Esophagus (tissue), 2 donors: ENCODE measurements at regions not wholly inside any gene's neighbourhood (a gene's known extent, or its start where the extent isn't known, plus 50 kb on each side); places are given as distances from the start of the nearest gene placed in this dataset.
"Not testable (repeated sequence)": the region's sequence is repeated elsewhere in the genome, so short reads cannot be mapped to it uniquely, and the experiment has no call there.

Experiments
- H3K27ac ChIP-seq, 2 donors: one replicate each; pipeline ENCODE4 v1.5.1; 2013; ENCODE audit warnings: low read depth in 2 of 2, mild to moderate bottlenecking in 2 of 2, inconsistent platforms in 1 of 2, low read length in 1 of 2, moderate library complexity in 1 of 2
- H3K27me3 ChIP-seq, 2 donors: one replicate each; pipeline ENCODE4 v1.6.1; 2013; ENCODE audit warnings: low read length in 2 of 2, control low read depth in 1 of 2, mild to moderate bottlenecking in 1 of 2; ENCODE audit not compliant: insufficient read depth in 2 of 2, control insufficient read depth in 1 of 2
- H3K36me3 ChIP-seq, 2 donors: one replicate each; pipeline ENCODE4 v1.6.1; 2013; ENCODE audit warnings: low read length in 1 of 2; ENCODE audit not compliant: control insufficient read depth in 2 of 2, insufficient read depth in 2 of 2
- H3K4me1 ChIP-seq, 2 donors: one replicate each; pipeline ENCODE4 v1.6.1; 2013; ENCODE audit warnings: low read length in 1 of 2; ENCODE audit not compliant: control insufficient read depth in 2 of 2, insufficient read depth in 2 of 2
- H3K4me3 ChIP-seq, 2 donors: one replicate each; pipeline ENCODE4 v1.5.1; 2013; ENCODE audit warnings: low read length in 2 of 2, mild to moderate bottlenecking in 2 of 2, low read depth in 1 of 2, moderate library complexity in 1 of 2
- H3K9me3 ChIP-seq, 2 donors: one replicate each; pipeline ENCODE4 v1.6.1; 2013; ENCODE audit warnings: mild to moderate bottlenecking in 2 of 2, low read depth in 1 of 2, low read length in 1 of 2, moderate library complexity in 1 of 2; ENCODE audit not compliant: control insufficient read depth in 2 of 2, insufficient read depth in 1 of 2
- WGBS, 2 donors: extraction: QIAGEN DNeasy Blood & Tissue Kit; methylation state at CpG; one replicate each; pipeline ENCODE4 v1.1.7; 2013; 5-methylcytosine and 5-hydroxymethylcytosine counted together
- donor health status: healthy with polysubstance abuse.
- donor health status: Bipolar disorder and iron deficiency.

DNA sequence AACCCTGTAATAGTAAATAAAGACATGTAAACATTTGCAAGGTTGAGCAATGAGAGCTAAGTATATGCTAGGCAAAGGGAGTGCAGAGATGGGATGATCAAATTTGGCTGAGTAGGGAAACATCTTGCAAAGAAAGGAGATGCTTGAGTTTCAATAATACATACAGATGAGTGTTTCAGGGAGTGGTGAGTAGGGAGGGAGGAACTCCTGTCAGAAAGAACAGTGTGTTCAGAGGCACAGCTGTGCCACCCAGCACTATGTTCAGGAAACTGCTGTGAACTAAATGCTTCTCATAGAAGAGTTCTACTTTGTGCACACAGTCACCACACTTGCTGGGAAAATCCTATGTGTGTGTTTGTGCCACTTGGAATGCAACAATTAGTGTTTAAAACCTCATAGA lies 1077.1 kb downstream of the UQCRFS1 start:
- Histone ChIP-seq H3K27me3 (no peaks in the 10 kb centered on the region), H3K4me3 (no peak overlapping the region), H3K27ac (no peak overlapping the region), H3K4me1 (no peaks in the 10 kb centered on the region), H3K36me3 (no peaks in the 10 kb centered on the region), H3K9me3 (peaks cover 0 to 8% of the 10 kb centered on the region in 2 donors)

DNA sequence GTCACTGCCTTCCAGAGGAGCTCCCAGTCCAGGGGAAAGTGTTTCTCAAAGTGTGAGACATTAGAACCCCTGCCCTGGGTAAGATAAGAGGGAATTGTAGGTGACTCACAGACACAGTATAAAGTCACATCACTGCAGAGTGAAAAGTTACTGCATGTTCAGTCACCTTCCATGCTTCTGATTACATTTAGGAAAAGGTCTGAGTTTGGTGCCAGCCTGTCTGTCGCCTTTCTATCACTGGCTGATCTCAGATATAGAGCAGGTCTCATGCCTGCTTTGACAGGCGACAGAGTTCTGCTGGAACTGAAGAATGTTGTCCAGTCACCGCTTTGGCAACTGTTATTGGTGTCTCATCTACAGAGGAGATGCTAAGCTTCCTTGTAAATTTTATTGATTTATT lies 1078.6 kb downstream of the UQCRFS1 start:
- Histone ChIP-seq H3K4me1 (no peaks in the 10 kb centered on the region), H3K27ac (no peak overlapping the region), H3K36me3 (no peaks in the 10 kb centered on the region), H3K9me3 (peaks cover 0 to 5% of the 10 kb centered on the region in 2 donors), H3K27me3 (no peaks in the 10 kb centered on the region), H3K4me3 (no peak overlapping the region)
- WGBS, 2 donors = 87% methylated on average over 3 of the region's 3 CpGs

DNA sequence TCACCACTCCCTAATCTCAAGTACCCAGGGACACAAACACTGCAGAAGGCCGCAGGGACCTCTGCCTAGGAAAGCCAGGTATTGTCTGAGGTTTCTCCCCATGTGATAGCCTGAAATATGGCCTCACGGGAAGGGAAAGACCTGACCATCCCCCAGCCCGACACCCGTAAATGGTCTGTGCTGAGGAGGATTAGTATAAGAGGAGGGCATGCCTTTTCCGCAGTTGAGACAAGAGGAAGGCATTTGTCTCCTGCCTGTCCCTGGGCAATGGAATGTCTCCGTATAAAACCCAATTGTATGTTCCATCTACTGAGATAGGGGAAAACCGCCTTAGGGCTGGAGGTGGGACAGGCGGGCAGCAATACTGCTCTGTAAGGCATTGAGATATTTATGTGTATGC lies 1082.1 kb downstream of the UQCRFS1 start:
- H3K9me3 ChIP-seq, H3K4me3 ChIP-seq, H3K4me1 ChIP-seq, H3K27me3 ChIP-seq, H3K36me3 ChIP-seq, H3K27ac ChIP-seq: not testable (repeated sequence)
- 48 to 52% methylated on average over 7 to 8 of the region's 8 CpGs for WGBS, 2 donors

DNA sequence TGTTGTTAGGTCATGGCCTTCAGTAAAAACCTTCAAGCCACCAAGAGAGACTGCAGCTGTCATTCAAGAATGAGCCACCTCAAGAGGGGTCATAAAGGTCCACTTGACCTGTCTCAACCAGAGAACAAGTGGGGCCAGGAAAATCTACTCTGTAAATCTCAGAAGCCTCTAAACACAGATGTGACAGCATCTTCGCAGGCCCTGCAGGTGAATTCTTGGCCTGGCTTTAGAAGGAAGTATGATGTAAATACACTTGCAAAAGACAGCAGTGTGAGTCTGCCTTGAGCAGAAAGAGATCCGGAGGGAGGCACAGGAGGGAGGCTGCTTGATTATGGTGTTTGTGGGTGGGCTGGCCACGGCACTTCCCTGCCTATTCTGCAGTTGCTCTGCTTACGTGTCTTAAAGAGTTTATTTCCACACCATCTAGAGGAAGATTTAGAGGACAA lies 1082.9 kb downstream of the UQCRFS1 start:
- H3K4me3 ChIP-seq = no peak overlapping the region
- H3K36me3 ChIP-seq = no peaks in the 10 kb centered on the region
- no peaks in the 10 kb centered on the region for H3K27me3 ChIP-seq
- no peaks in the 10 kb centered on the region for H3K4me1 ChIP-seq
- H3K9me3 ChIP-seq = peaks cover 0 to 3% of the 10 kb centered on the region in 2 donors
- WGBS, 2 donors = 59 to 62% methylated on average over 4 of the region's 4 CpGs
- H3K27ac ChIP-seq = no peak overlapping the region

DNA sequence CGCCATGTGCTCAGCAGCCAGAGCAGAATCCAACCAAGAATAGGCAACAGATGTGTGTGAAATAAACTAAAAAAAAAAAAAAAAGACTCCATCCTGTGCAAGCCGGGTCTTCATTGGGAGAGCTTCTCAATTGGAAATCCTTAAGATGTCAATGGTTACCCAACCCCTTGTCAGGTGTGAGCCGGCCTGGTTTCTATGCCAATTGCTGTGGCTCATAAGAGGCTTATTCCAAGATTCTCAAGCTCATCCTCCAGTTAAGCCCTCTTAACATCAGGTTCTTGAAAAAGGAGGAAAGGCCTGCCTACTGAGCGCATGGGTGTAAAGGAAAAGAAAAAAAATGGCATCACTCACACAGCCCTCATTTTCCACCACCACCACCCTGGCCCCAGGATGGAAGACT lies 1084.6 kb downstream of the UQCRFS1 start:
- no peaks in the 10 kb centered on the region for H3K4me1 ChIP-seq
- 83 to 85% methylated on average over 4 of the region's 4 CpGs for WGBS, 2 donors
- H3K4me3 ChIP-seq = no peak overlapping the region
- H3K9me3 ChIP-seq = peaks cover 3% of the 10 kb centered on the region in 2 donors
- H3K36me3 ChIP-seq = no peaks in the 10 kb centered on the region
- H3K27ac ChIP-seq = no peak overlapping the region
- no peaks in the 10 kb centered on the region for H3K27me3 ChIP-seq

DNA sequence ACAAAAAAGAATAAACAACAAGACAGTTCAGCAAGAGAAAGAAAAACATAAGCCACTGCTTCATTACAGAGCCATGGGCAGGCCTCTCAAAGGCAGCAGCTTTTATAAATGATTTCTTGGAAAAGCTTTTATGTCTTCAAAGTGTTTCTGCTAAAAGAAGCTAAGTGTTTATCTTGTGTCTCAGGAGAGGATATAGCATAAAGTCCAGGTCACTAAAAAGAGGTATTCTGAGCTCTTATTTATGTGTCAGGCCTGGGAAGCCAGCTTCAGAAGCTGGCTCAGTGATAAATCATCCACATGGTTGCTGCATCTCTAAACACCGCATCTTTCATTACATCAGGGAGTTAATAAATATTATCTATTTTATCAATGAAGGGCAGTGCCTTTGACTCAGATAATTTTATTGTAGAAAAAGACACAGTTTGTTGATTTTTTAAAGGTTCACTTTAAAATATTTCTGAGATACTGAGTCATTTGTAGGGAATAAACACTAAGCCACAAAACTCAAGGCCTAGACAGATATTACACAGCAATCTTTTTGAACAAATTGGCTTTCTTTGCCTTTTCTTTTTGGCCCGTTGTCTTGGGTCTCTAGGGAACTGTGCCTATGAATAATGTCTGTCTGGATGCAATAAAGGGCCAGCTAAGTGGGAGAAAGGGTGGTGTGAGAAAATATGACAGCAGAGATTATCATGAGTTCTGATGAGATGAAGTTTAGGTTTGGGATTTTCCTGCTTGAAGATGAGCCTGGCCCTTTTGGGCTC lies 1086.6 kb downstream of the UQCRFS1 start:
- Histone ChIP-seq H3K27me3 (no peaks in the 10 kb centered on the region), H3K9me3 (peaks cover 3% of the 10 kb centered on the region in 2 donors), H3K4me1 (no peaks in the 10 kb centered on the region), H3K27ac (no peak overlapping the region), H3K4me3 (no peak overlapping the region), H3K36me3 (no peaks in the 10 kb centered on the region)
- whole genome bisulfite sequencing, 2 donors = 49 to 52% methylated on average over 2 of the region's 2 CpGs

DNA sequence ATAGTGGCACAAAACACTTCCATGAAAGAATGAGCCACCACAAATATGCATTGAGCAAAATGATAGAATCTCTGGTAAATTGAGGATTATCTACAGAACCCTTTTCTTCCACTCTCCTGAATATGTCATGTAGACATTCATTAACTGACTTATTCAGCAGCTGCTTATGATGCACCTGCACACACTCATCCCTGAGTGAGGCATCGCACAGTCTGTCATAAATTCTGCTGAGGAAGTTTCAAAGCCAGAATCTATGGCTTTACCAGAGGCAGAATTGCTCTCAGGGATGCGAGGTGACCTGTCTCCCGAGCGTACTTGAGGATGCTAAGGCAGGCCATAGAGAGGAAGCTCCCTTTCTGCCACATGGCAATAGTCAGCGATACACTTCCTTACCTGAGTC lies 1090.2 kb downstream of the UQCRFS1 start:
- peaks cover 0 to 3% of the 10 kb centered on the region in 2 donors for H3K9me3 ChIP-seq
- H3K27me3 ChIP-seq = no peaks in the 10 kb centered on the region
- no peaks in the 10 kb centered on the region for H3K4me1 ChIP-seq
- no peak overlapping the region for H3K27ac ChIP-seq
- H3K36me3 ChIP-seq = no peaks in the 10 kb centered on the region
- no peak overlapping the region for H3K4me3 ChIP-seq
- 85 to 89% methylated on average over 5 of the region's 5 CpGs for WGBS, 2 donors

DNA sequence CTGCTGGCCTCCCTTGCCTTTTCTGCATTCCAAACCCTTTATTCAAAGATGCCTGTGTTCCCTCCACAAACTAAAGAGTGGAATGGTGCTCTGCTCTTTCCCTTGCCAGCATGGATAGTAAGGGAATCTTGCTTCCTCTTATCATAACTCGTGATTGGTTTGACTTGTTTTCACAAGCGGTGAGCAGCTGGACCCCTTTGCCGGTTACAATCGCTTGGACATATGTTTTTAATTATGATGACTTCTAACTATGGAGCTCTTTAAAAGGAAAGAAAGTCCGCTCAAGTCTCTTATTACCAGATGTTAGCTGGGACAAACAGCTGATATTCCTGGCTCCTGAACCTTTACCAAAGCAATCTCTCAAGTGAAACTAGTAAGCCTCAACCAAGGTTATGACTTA lies 1094.7 kb downstream of the UQCRFS1 start:
- no peak overlapping the region for H3K4me3 ChIP-seq
- no peaks in the 10 kb centered on the region for H3K4me1 ChIP-seq
- no peak overlapping the region for H3K27ac ChIP-seq
- H3K27me3 ChIP-seq = no peaks in the 10 kb centered on the region
- no peaks in the 10 kb centered on the region for H3K9me3 ChIP-seq
- WGBS, 2 donors = 53 to 59% methylated on average over 5 of the region's 5 CpGs
- H3K36me3 ChIP-seq = no peaks in the 10 kb centered on the region

DNA sequence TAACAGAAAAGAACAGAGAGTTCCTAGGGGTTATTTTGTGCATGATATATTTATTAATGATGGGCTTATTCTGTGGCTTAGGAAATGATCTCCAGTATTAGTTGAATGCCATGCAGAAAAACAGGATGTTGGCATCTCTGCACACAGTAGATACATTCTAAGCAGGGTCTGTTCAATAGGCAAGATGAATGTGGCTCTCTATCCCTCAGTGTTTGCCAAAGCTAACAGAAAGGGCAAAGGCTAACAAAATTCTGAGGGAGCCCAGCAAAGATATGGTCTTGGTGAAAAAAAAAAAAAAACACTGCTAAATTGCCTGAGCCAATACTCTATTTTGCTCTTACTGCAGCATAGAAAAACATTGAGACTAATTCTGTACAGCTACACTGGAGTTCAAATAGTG lies 1095.8 kb downstream of the UQCRFS1 start:
- no peak overlapping the region for H3K27ac ChIP-seq
- no peaks in the 10 kb centered on the region for H3K4me1 ChIP-seq
- H3K9me3 ChIP-seq = no peaks in the 10 kb centered on the region
- no peak overlapping the region for H3K4me3 ChIP-seq
- no peaks in the 10 kb centered on the region for H3K36me3 ChIP-seq
- no peaks in the 10 kb centered on the region for H3K27me3 ChIP-seq

DNA sequence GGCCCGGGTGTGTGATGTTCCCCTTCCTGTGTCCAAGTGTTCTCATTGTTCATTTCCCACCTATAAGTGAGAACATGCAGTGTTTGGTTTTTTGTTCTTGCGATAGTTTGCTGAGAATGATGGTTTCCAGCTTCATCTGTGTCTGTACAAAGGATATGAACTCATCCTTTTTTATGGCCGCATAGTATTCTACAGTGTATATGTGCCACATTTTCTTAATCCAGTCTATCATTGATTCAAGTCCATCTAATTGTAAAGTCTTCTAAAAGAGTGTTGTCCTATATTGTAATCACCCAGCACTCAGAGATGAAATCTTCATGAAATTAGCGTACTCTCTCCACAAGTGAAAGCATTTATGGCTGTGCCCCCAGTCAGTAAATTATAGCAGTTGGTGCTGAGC lies 1096.6 kb downstream of the UQCRFS1 start:
- not testable (repeated sequence) for H3K36me3 ChIP-seq, H3K27me3 ChIP-seq, H3K9me3 ChIP-seq, H3K27ac ChIP-seq, H3K4me3 ChIP-seq, H3K4me1 ChIP-seq
- 87 to 88% methylated on average over 4 of the region's 4 CpGs for WGBS, 2 donors
